CD4-positive, CD25-positive, alpha-beta regulatory T cell (primary cell): ENCODE measurements at regions not wholly inside any gene's neighbourhood (a gene's known extent, or its start where the extent isn't known, plus 50 kb on each side); places are given as distances from the start of the nearest gene placed in this dataset.

Experiments used
- ATAC-seq, 2 donors: fragments of 150-1000 bp; cut with Tn5 transposase; one replicate each; pipeline ENCODE4 v1.10.0; 2021; ENCODE audit warnings: low read depth in 2 of 2, moderate number of reproducible peaks in 2 of 2, moderate library complexity in 1 of 2
- DNase-seq, 3 donors: peaks; one replicate each; pipeline versions ENCODE4 v3.0.0 to v3.0.0-alpha.2; 2012 to 2022; ENCODE audit warnings: mixed read lengths in 1 of 3
- H3K27ac ChIP-seq: one replicate; pipeline ENCODE4 v1.7.0; 2013; ENCODE audit warnings: mild to moderate bottlenecking, low read length; ENCODE audit not compliant: insufficient read depth, poor library complexity, severe bottlenecking
- H3K27me3 ChIP-seq: one replicate; pipeline ENCODE4 v1.7.0; 2013; ENCODE audit warnings: low read length; ENCODE audit not compliant: control insufficient read depth, insufficient read depth
- H3K36me3 ChIP-seq: one replicate; pipeline ENCODE4 v1.7.0; 2013; ENCODE audit warnings: mild to moderate bottlenecking, low read length, moderate library complexity; ENCODE audit not compliant: control insufficient read depth, insufficient read depth
- H3K4me1 ChIP-seq: 2 replicates; pipeline ENCODE4 v1.7.0; 2013; ENCODE audit warnings: mild to moderate bottlenecking, low read length; ENCODE audit not compliant: insufficient read depth, control insufficient read depth, poor library complexity, severe bottlenecking
- H3K4me3 ChIP-seq: one replicate; pipeline ENCODE4 v1.7.0; 2013; ENCODE audit warnings: low read depth, mild to moderate bottlenecking, low read length, moderate library complexity
- H3K9me3 ChIP-seq, 2 experiments: 1 replicate in 1 of 2; 2 replicates in 1 of 2; pipeline ENCODE4 v1.7.0; 2013; ENCODE audit warnings: low read length in 2 of 2, mild to moderate bottlenecking in 1 of 2, moderate library complexity in 1 of 2; ENCODE audit not compliant: control insufficient read depth in 2 of 2
- H3K27ac Mint-ChIP-seq, 3 donors: one replicate each; pipeline ENCODE4 v1.8.0; 2020 to 2022; ENCODE audit warnings: mild to moderate bottlenecking in 3 of 3, mixed read lengths in 3 of 3, moderate library complexity in 2 of 3
- H3K27me3 Mint-ChIP-seq: one replicate; pipeline ENCODE4 v1.8.0; 2022; ENCODE audit warnings: mild to moderate bottlenecking, mixed read lengths
- H3K36me3 Mint-ChIP-seq: one replicate; pipeline ENCODE4 v1.8.0; 2020; ENCODE audit warnings: mixed read lengths
- H3K4me1 Mint-ChIP-seq, 4 donors: one replicate each; pipeline ENCODE4 v1.8.0; 2020 to 2022; ENCODE audit warnings: mixed read lengths in 4 of 4, mild to moderate bottlenecking in 1 of 4
- H3K4me3 Mint-ChIP-seq, 4 donors: one replicate each; pipeline ENCODE4 v1.8.0; 2020 to 2022; ENCODE audit warnings: mild to moderate bottlenecking in 4 of 4, mixed read lengths in 4 of 4, moderate library complexity in 3 of 4
- H3K9me3 Mint-ChIP-seq, 7 donors: one replicate each; pipeline ENCODE4 v1.8.0; 2020 to 2022; ENCODE audit warnings: mixed read lengths in 7 of 7, mild to moderate bottlenecking in 3 of 7, moderate library complexity in 2 of 7

DNA sequence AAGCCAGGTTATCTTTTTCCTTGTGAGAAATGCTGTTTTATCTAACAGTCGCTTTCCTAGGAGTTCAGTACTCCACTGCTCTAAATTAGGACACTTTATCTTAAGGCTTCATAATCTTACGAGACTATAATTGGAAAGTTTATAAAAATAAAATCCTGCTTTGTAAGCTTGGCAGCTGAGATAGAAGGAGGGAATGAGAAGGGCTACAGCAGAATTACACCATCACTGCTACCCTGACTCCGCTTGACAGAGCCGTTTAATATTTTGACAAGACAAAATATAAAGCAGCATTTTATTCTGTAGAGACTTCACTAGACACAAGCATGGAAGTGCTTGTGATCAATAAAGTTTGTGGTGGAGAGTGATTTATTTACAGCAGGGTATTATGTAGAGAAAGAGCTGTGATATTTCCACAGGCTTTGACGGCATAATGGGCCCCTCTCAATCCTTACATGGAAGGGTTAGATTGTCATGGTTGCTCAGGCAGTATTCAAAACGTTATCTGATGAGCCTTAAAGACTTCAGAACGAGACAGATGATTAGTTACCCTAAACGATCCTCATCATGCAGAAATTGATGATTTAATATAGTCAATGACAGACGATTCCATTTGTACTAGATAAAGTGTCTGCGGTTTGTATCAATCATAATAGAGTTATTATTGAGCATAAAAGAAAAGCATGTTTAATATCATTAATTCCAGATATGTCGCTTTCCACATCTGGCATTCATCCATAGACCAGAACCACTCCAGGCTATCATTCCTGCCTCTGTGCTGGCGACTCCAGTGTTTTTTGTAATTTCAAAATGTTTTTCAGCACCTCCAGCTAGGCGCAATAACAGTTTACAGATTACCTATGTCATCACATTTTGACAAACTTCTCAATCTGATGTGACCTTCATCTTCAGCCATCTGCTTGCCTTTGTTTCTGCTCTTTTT is 242.2 kb downstream of the FIGN start:
- Histone ChIP-seq H3K27me3 (no peaks in the 10 kb centered on the region), H3K36me3 (no peaks in the 10 kb centered on the region), H3K4me3 (no peak overlapping the region), H3K27ac (no peak overlapping the region), H3K4me1 (no peaks in the 10 kb centered on the region), H3K9me3 (peaks cover 0 to 10% of the 10 kb centered on the region in 2 experiments)
- H3K36me3 Mint-ChIP-seq, result no peaks in the 10 kb centered on the region
- no peak overlapping the region for H3K4me3 Mint-ChIP-seq
- H3K4me1 Mint-ChIP-seq, result no peaks in the 10 kb centered on the region
- peaks cover 0 to 14% (median 5%) of the 10 kb centered on the region in 7 donors for H3K9me3 Mint-ChIP-seq
- DNase-seq, result no peak
- H3K27ac Mint-ChIP-seq, result no peak overlapping the region
- no peaks in the 10 kb centered on the region for H3K27me3 Mint-ChIP-seq
- no peak for ATAC-seq

DNA sequence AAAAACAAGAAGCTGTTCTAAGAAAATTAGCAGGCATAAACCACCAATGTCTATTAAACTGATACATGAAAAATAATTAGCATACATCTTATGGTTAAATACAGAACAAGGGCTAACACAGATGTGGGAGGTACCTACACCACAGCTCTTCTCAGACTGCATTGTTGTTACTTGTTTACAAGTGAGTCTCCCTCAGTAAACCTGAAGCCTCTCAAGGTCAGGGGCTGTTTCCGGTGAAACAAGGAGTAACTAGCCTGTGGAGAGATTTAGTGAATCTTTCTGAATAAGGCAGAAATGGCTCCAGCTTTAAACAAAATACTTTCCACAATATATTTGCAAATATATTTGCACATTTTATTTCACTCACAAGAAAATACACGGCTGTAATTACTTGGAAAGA is 244.0 kb downstream of the FIGN start:
- Histone ChIP-seq H3K27ac (no peak overlapping the region), H3K4me3 (no peak overlapping the region), H3K27me3 (no peaks in the 10 kb centered on the region), H3K36me3 (no peaks in the 10 kb centered on the region), H3K9me3 (peaks cover 0 to 10% of the 10 kb centered on the region in 2 experiments), H3K4me1 (no peaks in the 10 kb centered on the region)
- H3K27me3 Mint-ChIP-seq, result no peaks in the 10 kb centered on the region
- H3K4me3 Mint-ChIP-seq, result no peak overlapping the region
- H3K36me3 Mint-ChIP-seq, result no peaks in the 10 kb centered on the region
- H3K9me3 Mint-ChIP-seq, result peaks cover 0 to 14% (median 4%) of the 10 kb centered on the region in 7 donors
- H3K4me1 Mint-ChIP-seq, result no peaks in the 10 kb centered on the region
- DNase-seq (no peak), ATAC-seq (no peak)
- H3K27ac Mint-ChIP-seq, result no peak overlapping the region

- no peaks in the 10 kb centered on the region for H3K4me1 Mint-ChIP-seq
These were observed 245.5 kb downstream of the FIGN start for GRCh38 chr2:163490281-163490680.

DNA sequence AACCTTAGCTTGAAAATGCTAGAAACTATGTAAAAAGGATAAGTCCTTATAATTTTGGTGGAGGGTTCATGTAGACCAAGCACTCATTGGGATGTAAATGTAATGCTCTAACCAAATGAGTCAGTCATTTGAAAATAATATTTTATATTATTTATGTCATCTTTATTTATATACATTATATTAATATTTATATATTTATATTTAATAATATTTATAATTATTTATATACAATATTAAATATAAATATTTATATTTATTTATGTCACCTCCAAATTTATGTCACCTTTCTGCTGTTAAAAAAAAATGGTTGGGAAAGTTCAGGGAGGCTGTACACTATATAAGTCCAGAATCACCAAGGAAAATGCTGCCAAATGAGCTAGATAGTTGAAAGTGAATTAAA is 254.3 kb downstream of the FIGN start:
- Mint-ChIP-seq H3K4me3 (no peak overlapping the region), H3K36me3 (no peaks in the 10 kb centered on the region), H3K27ac (no peak overlapping the region), H3K27me3 (no peaks in the 10 kb centered on the region), H3K9me3 (peaks cover 0 to 10% (median 3%) of the 10 kb centered on the region in 7 donors), H3K4me1 (no peaks in the 10 kb centered on the region)
- Histone ChIP-seq H3K9me3 (no peaks in the 10 kb centered on the region), H3K4me3 (no peak overlapping the region), H3K36me3 (no peaks in the 10 kb centered on the region), H3K27me3 (no peaks in the 10 kb centered on the region), H3K4me1 (no peaks in the 10 kb centered on the region), H3K27ac (no peak overlapping the region)
- DNase-seq, result no peak
- ATAC-seq, result no peak

More at GRCh38 chr2:163490281-163490680, 245.5 kb downstream of the FIGN start:
- ATAC-seq (no peak), DNase-seq (no peak)
- H3K36me3 Mint-ChIP-seq, result no peaks in the 10 kb centered on the region
- Histone ChIP-seq H3K9me3 (peaks cover 0 to 6% of the 10 kb centered on the region in 2 experiments), H3K27me3 (no peaks in the 10 kb centered on the region), H3K27ac (no peak overlapping the region), H3K36me3 (no peaks in the 10 kb centered on the region), H3K4me1 (no peaks in the 10 kb centered on the region), H3K4me3 (no peak overlapping the region)
- no peaks in the 10 kb centered on the region for H3K27me3 Mint-ChIP-seq
- no peak overlapping the region for H3K4me3 Mint-ChIP-seq
- no peak overlapping the region for H3K27ac Mint-ChIP-seq
- peaks cover 0 to 11% (median 1%) of the 10 kb centered on the region in 7 donors for H3K9me3 Mint-ChIP-seq

- H3K4me3 Mint-ChIP-seq, result no peak overlapping the region
- no peak overlapping the region for H3K4me3 ChIP-seq
- H3K27me3 Mint-ChIP-seq, result no peaks in the 10 kb centered on the region
- no peak overlapping the region for H3K27ac ChIP-seq
- H3K27me3 ChIP-seq, result no peaks in the 10 kb centered on the region
- no peaks in the 10 kb centered on the region for H3K4me1 Mint-ChIP-seq
- H3K36me3 ChIP-seq, result no peaks in the 10 kb centered on the region
- no peaks in the 10 kb centered on the region for H3K9me3 ChIP-seq
- H3K9me3 Mint-ChIP-seq, result peaks cover 0 to 10% (median 3%) of the 10 kb centered on the region in 7 donors
- DNase-seq (no peak), ATAC-seq (no peak)
- no peak overlapping the region for H3K27ac Mint-ChIP-seq
- H3K36me3 Mint-ChIP-seq, result no peaks in the 10 kb centered on the region
- H3K4me1 ChIP-seq, result no peaks in the 10 kb centered on the region
These were observed 256.2 kb downstream of the FIGN start for GRCh38 chr2:163479599-163479998.

- Mint-ChIP-seq H3K9me3 (peaks cover 0 to 16% (median 6%) of the 10 kb centered on the region in 7 donors), H3K4me1 (no peaks in the 10 kb centered on the region), H3K27me3 (no peaks in the 10 kb centered on the region), H3K27ac (no peak overlapping the region), H3K36me3 (no peaks in the 10 kb centered on the region), H3K4me3 (no peak overlapping the region)
- DNase-seq, result no peak
- Histone ChIP-seq H3K27ac (no peak overlapping the region), H3K27me3 (no peaks in the 10 kb centered on the region), H3K4me3 (no peak overlapping the region), H3K4me1 (no peaks in the 10 kb centered on the region), H3K36me3 (no peaks in the 10 kb centered on the region), H3K9me3 (no peaks in the 10 kb centered on the region)
- ATAC-seq, result no peak
These were observed 260.0 kb downstream of the FIGN start for GRCh38 chr2:163475815-163476214.

GRCh38 chr2:163474889-163475288 is 260.9 kb downstream of the FIGN start:
- Mint-ChIP-seq H3K4me1 (no peaks in the 10 kb centered on the region), H3K9me3 (peaks cover 0 to 22% (median 6%) of the 10 kb centered on the region in 7 donors), H3K4me3 (no peak overlapping the region), H3K36me3 (no peaks in the 10 kb centered on the region), H3K27me3 (no peaks in the 10 kb centered on the region), H3K27ac (no peak overlapping the region)
- no peaks in the 10 kb centered on the region for H3K27me3 ChIP-seq
- ATAC-seq (no peak), DNase-seq (no peak)
- H3K27ac ChIP-seq, result no peak overlapping the region
- H3K36me3 ChIP-seq, result no peaks in the 10 kb centered on the region
- no peaks in the 10 kb centered on the region for H3K9me3 ChIP-seq
- no peak overlapping the region for H3K4me3 ChIP-seq
- H3K4me1 ChIP-seq, result no peaks in the 10 kb centered on the region

- Mint-ChIP-seq H3K27me3 (no peaks in the 10 kb centered on the region), H3K9me3 (peaks cover 0 to 22% (median 6%) of the 10 kb centered on the region in 7 donors), H3K4me1 (no peaks in the 10 kb centered on the region), H3K27ac (no peak overlapping the region), H3K36me3 (no peaks in the 10 kb centered on the region), H3K4me3 (no peak overlapping the region)
- DNase-seq (no peak), ATAC-seq (no peak)
- Histone ChIP-seq H3K4me1 (no peaks in the 10 kb centered on the region), H3K27me3 (no peaks in the 10 kb centered on the region), H3K36me3 (no peaks in the 10 kb centered on the region), H3K27ac (no peak overlapping the region), H3K4me3 (no peak overlapping the region), H3K9me3 (no peaks in the 10 kb centered on the region)
These were observed 261.5 kb downstream of the FIGN start for GRCh38 chr2:163474319-163474744.
